ENCODE measurements at regions not wholly inside any gene's neighbourhood (a gene's known extent, or its start where the extent isn't known, plus 50 kb on each side); places are given as distances from the start of the nearest gene placed in this dataset.

GRCh38 chr5:172571413-172571812 lies 69.7 kb upstream of the NEURL1B start:
- no peak for TF ChIP-seq CTCF (IDR thresholded peaks at IDR 0.05 in 2 of 3, conservative IDR thresholded peaks at IDR 0.05 in 1 of 3; ENCODE audit: control insufficient read depth in 2 of 3, extremely low read depth in 1 of 3, insufficient read depth in 1 of 3, low read depth in 3 of 3, low read length in 3 of 3)
- no peak for TF ChIP-seq ZSCAN29 (IDR thresholded peaks at IDR 0.05)
- TF ChIP-seq CHD4 (IDR thresholded peaks at IDR 0.05), result no peak
- no peak for TF ChIP-seq NR2C1 (IDR thresholded peaks at IDR 0.05)
- no peak for TF ChIP-seq NR2F1 (conservative IDR thresholded peaks at IDR 0.05)
- TF ChIP-seq ZNF592 (IDR thresholded peaks at IDR 0.05), result no peak
- no peak for TF ChIP-seq SP1 (IDR thresholded peaks at IDR 0.05; ENCODE audit: low read depth, low read length)
- TF ChIP-seq KDM1A (IDR thresholded peaks at IDR 0.05; ENCODE audit: borderline replicate concordance), result no peak
- peak; percentile 14; the same call in 1 of the 2 replicates for TF ChIP-seq SPI1 (IDR thresholded peaks at IDR 0.05; ENCODE audit: borderline replicate concordance, insufficient read depth, low read depth, low read length)
- no peak for TF ChIP-seq CEBPB (IDR thresholded peaks at IDR 0.05; ENCODE audit: borderline replicate concordance in 1 of 2, low read depth in 2 of 2, low read length in 2 of 2)
- no peak for TF ChIP-seq RAD51 (IDR thresholded peaks at IDR 0.05)
- no peak for TF ChIP-seq YY1 (IDR thresholded peaks at IDR 0.05; ENCODE audit: low read depth, low read length)
- TF ChIP-seq RFX5 (IDR thresholded peaks at IDR 0.05; ENCODE audit: low read depth, low read length), result no peak

Measured in GM12878 (cell line).